Colon (tissue), 2 donors: ENCODE measurements at regions not wholly inside any gene's neighbourhood (a gene's known extent, or its start where the extent isn't known, plus 50 kb on each side); places are given as distances from the start of the nearest gene placed in this dataset.
"Not testable (repeated sequence)": the region's sequence is repeated elsewhere in the genome, so short reads cannot be mapped to it uniquely, and the experiment has no call there.

Source experiments
- FAIRE-seq: peaks from 2 replicates; lab custom pipeline; 2012; peaks lifted over from hg19 to GRCh38; lab: Jason Lieb, UNC
- donor health status: control.
- donor health status: control.

GRCh38 chr4:106869551-106869950 is 166.6 kb downstream of the DKK2 start:
- FAIRE-seq: no peak

DNA sequence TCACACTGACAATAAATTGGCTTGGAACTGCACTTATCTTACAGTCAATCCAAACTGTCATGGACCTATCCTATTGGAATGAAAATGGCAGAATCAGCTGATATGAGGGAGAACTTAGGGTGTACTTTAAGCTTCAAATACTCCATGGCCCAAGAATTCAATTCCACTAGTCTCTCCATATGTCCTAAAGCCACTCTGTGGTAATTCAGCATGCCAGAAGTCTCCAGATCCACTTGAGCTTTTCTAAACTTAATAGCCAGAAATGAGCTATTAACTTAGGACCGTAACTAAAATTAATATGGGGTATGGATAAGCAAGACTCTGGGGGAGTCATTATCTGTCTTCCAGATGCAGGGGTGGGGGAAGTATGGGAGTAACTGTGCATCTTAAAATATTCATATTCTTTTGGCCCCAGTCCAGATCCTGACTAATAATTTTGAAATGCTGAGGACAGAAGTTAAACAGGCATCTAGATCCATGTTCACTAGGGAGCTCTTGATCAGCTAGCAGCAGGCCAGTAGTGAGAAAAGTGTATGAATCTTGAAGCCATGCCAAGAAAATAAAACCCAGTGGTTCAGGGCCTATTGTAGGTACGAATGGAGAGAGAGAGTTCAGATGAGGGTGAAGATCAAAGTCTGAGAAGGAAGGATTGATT is 167.6 kb downstream of the DKK2 start:
- no peak for FAIRE-seq

GRCh38 chr4:106864231-106864630 is 171.9 kb downstream of the DKK2 start:
- FAIRE-seq: no peak

- no peak for FAIRE-seq
These were observed 181.4 kb downstream of the DKK2 start for GRCh38 chr4:106854569-106855351.

- FAIRE-seq: no peak
These were observed 183.7 kb downstream of the DKK2 start for GRCh38 chr4:106852426-106852825.

- no peak for FAIRE-seq
These were observed 184.4 kb downstream of the DKK2 start for GRCh38 chr4:106851726-106852125.

- no peak for FAIRE-seq
These were observed 185.4 kb downstream of the DKK2 start for GRCh38 chr4:106850691-106851090.

- no peak for FAIRE-seq
These were observed 200.2 kb downstream of the DKK2 start for GRCh38 chr4:106835919-106836318.

DNA sequence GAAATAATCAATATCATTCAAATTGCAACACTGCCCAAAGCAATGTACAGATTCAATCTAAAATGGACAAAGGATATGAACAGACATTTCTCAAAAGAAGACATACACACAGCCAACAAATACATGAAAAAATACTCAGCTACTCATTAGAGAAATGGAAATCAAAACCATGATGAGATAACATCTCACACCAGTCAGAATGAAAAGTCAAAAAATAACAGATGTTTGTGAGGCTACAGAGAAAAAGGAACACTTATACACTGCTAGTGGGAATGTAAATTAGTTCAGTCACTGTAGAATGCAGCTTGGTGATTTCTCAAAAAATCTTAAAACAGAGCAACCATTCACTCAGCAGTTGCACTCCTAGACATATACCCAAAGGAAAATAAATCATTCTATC is 205.2 kb downstream of the DKK2 start:
- no peak for FAIRE-seq

GRCh38 chr4:106818764-106819163 is 217.3 kb downstream of the DKK2 start:
- peak; percentile 24 for FAIRE-seq

DNA sequence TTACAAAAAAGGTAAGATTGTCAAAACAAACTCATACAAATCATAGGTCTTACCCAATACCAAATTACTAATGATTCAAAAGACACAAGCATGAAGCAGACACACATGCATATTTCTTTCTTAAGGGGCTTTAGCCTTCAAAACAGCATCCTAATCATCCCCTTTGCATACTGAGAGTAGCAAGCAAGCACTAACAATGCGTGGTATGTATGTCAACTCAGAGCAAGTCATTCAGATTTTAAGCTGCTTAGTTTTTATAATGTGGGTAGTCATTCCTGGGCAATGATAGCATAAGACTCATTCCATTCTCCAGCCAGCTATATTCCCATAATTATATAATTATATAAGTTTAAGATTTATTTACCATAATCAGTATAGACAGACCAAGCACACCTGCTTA is 219.6 kb downstream of the DKK2 start:
- FAIRE-seq: no peak

- FAIRE-seq: no peak
These were observed 226.0 kb downstream of the DKK2 start for GRCh38 chr4:106810122-106810521.

GRCh38 chr4:106809076-106809475 is 227.0 kb downstream of the DKK2 start:
- FAIRE-seq: no peak

DNA sequence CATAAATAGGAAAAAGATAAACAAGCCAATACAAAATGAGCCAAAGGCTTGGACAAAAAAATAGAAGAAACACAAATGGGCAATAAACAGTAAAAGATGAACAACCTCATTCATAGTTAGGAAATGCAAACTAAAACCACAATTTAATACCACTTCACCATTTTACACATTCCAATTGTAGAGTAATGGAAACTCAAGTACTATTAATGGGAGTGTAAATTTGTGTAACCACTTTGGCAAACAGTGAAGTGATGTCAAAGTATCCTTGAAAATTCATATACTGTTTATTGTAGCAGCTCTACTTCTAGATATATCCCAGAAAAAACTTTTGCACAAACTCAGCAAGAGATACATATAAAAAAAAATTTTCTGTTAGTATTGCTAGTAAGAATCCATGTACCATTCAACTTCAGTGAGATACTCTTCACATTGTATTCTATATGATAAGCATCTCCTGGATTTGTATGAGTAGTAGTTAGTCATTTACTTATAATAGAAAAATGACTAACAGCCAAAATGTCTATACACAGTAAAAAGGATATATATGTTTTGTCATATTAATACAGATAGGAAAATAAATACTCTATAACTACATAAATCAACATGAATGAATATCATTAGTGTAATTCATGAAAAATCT is 229.8 kb downstream of the DKK2 start:
- no peak for FAIRE-seq

- no peak for FAIRE-seq
These were observed 233.0 kb downstream of the DKK2 start for GRCh38 chr4:106803083-106803482.

GRCh38 chr4:106801386-106801785 is 234.7 kb downstream of the DKK2 start:
- no peak for FAIRE-seq

- no peak for FAIRE-seq
These were observed 239.2 kb downstream of the DKK2 start for GRCh38 chr4:106796876-106797275.

- no peak for FAIRE-seq
These were observed 240.8 kb downstream of the DKK2 start for GRCh38 chr4:106795326-106795725.

DNA sequence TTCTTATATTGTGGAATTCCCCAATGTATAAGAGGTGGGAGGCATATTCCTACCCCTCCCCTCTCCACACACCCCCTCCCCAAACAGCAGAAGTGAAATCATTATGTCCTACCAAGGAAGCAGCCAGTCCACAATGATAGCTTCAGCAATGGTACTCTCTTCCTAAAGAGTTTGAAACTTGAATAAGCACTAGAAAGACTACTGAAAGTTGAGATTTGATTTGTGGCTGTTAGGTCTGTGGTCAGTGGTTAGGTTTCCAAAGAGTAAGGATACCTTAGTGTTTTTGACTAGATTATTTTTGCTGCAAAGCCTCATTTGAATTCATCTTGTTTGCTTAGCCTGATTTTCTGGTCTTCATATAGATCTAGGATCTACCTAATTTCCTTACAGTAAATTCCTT is 242.2 kb downstream of the DKK2 start:
- no peak for FAIRE-seq

DNA sequence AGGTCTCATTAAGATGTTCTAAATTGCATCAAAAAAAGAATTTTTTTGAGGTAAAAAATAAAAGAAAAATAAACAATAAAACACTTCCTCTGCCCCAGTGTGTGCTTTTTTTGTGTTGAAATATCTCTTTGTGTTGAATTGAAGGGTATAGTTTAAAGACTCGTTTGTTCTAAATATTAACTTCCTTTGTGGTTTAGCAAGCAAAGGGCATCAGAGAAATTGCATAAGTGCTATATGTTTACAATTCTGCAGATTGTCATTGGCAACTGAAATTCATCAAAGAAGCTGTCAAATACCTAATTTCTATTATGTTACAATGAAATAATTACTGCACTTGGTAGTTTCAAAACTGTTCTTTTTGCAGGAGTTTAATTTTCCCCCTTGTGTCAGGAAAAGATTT is 260.5 kb downstream of the DKK2 start:
- FAIRE-seq: no peak

GRCh38 chr4:106774055-106774454 is 262.1 kb downstream of the DKK2 start:
- not testable (repeated sequence) for FAIRE-seq

- FAIRE-seq: no peak
These were observed 262.8 kb downstream of the DKK2 start for GRCh38 chr4:106773076-106773905.
